GM12864 (cell line): ENCODE measurements at regions not wholly inside any gene's neighbourhood (a gene's known extent, or its start where the extent isn't known, plus 50 kb on each side); places are given as distances from the start of the nearest gene placed in this dataset.

Experiments used
- DNase-seq: peaks from one replicate; pipeline ENCODE4 v3.0.0-alpha.2; 2011; ENCODE audit warnings: low read depth
- H3K4me3 ChIP-seq: 2 replicates; pipeline ENCODE4 v1.5.1; 2011; ENCODE audit warnings: mild to moderate bottlenecking, low read depth, low read length, control low read depth
- CTCF ChIP-seq: IDR thresholded peaks from 2 replicates; pipeline ENCODE4 v1.5.1; 2011; ENCODE audit warnings: low read depth, mild to moderate bottlenecking, moderate library complexity, low read length, control low read depth, inconsistent platforms; ENCODE audit errors: missing control alignments

DNA sequence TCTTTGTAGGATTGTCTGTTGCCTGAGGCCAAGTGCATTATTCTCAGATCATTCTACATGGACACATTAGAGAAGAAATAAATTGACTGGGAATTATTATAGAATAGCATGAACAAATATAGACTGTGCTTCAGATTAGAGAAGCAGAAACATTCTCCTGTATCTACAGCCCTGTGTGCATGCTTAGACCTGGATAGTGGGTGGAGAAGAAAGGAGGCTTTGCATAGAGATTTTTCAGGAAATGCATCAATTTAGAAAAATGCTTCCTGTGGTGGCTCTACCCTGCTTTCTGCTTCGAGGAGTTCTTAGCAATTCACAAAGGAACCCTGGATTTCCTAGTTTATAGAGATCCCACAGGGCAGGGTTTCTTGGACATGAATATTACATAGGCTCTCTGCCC is 66.7 kb downstream of the IRX1 start:
- TF ChIP-seq CTCF, result no peak
- no peak for DNase-seq
- no peak overlapping the region for H3K4me3 ChIP-seq

- H3K4me3 ChIP-seq, result no peak overlapping the region
- TF ChIP-seq CTCF, result no peak
Observed at GRCh38 chr5:3671337-3671736, 75.7 kb downstream of the IRX1 start.

GRCh38 chr5:3678801-3679200 is 83.2 kb downstream of the IRX1 start:
- no peak for TF ChIP-seq CTCF
- no peak overlapping the region for H3K4me3 ChIP-seq
- DNase-seq, result no peak

More at GRCh38 chr5:3671337-3671736, 75.7 kb downstream of the IRX1 start:
- no peak for DNase-seq

- no peak for DNase-seq
- no peak for TF ChIP-seq CTCF
- no peak overlapping the region for H3K4me3 ChIP-seq
Observed at GRCh38 chr5:3680821-3681220, 85.2 kb downstream of the IRX1 start.

DNA sequence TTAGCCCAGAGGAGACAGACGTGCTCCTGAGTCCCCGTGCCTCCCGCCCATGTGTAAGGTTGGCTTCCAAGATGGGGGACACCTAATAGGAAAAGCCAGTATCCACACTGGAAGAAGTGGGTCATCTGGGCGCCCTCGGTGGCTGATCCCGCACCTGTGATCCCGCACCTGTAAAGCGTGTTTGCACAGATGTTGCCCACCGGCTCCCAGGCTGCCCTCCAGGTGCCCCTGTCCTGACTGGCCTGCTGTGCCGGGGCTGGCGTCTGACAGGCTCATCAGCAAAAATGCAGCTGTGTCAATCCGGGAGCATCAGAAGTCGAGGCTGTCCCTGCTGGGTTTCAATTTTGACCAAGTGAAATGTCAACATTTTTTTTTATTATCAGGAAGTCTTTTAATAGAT is 88.5 kb downstream of the IRX1 start:
- DNase-seq, result no peak
- no peak for TF ChIP-seq CTCF

GRCh38 chr5:3684771-3685354 is 89.2 kb downstream of the IRX1 start:
- H3K4me3 ChIP-seq, result no peak overlapping the region
- no peak for DNase-seq

More for the DNA sequence above, 88.5 kb downstream of the IRX1 start:
- H3K4me3 ChIP-seq, result no peak overlapping the region

More at GRCh38 chr5:3684771-3685354, 89.2 kb downstream of the IRX1 start:
- no peak for TF ChIP-seq CTCF
